GM18508 (cell line): ENCODE measurements at regions not wholly inside any gene's neighbourhood (a gene's known extent, or its start where the extent isn't known, plus 50 kb on each side); places are given as distances from the start of the nearest gene placed in this dataset.

Experiments
- ATAC-seq: cut with Tn5 transposase; IDR thresholded peaks from one replicate; pipeline ENCODE4 v1.9.1; 2021; ENCODE audit warnings: moderate number of reproducible peaks; ENCODE audit not compliant: insufficient read depth, unreplicated experiment

DNA sequence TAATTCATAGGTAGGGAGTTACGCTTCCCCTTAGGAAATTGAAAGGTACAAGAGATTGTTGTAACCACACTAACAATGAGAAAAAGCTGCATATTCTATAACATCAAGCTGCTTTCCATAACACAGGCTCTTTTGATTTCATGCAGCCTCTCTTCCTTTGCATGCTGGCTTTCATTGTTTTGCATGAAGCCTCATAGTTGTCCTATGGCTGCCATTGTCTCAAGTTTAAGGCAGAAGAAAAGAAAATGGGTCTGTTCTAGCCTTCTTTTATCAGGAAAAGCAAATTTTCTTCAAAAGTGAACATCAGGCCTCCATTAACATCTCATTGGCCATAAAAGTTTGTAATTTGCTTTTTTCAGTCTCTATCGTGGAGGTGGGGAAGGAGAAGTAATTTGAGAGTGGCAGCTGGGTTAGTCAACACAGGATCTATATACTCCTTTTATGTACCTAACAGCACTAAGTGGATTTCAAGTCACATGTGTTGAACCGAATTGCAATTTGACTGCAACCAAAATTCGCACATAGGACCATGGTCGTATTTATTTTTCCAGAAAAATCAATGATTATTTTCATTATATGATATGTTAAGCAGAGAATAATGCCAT is 248.5 kb upstream of the RND3 start:
- no peak for ATAC-seq

DNA sequence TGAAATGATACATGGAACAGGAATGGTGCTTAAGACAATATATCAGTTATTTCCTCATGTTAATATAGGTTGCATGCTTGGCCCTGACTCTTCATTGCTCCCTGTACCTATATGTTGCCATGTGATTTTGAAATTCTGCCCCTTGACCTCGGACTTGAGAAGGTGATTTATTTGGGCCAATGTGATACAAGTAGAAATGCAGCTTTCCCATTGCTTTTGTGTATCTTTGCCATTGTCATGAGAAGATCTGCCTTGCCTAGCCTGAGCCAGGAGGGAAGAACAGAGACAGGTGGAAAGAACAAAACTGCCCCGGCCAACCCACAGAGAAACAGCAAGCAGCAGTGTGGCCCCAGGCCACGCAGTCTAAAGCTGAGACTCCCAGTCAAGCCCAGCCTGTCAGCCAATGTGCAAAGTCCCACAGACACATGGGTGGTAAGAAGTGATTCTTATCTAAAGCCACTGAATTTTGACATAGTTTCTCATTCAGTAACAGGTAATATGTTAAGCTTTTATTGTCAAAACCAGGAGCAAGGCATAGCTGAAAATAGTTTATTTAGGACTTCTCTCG is 245.7 kb upstream of the RND3 start:
- no peak for ATAC-seq

DNA sequence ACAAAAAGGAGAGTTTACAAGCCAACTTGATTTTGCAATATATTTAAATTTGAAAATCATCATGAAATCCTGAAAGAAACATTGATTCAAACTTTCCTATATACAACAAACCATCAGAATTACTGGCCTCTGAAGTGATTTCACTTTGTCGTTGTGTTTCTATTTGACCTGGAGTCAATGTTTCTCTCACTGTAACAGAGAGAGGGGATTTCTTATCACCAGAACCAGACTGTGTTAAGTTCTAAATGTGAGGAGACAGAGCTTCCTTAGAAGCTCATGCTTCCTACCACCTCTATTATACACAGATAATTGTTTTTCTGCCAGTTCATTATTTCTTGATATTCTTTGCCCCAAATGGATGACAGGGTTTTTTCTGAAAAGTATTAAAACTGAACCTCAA is 245.0 kb upstream of the RND3 start:
- ATAC-seq, result no peak

DNA sequence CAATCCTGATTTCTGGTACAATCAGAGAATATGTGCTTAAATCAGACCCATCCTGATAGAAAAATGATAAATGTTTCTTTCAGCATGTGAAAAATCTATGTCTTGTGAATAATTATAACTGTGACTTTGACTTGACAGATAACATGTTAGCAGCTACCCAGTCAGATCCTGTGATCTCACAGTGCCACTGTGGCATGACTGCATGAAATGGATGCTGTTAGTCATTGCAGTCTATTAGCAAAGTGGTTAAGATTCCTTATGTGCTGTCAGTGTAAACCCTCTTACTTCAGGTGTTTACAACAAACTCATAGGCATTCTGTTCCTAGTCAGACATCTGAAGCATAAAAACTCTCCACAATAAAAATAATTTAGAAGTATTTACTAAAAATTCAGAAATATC is 244.6 kb upstream of the RND3 start:
- no peak for ATAC-seq

DNA sequence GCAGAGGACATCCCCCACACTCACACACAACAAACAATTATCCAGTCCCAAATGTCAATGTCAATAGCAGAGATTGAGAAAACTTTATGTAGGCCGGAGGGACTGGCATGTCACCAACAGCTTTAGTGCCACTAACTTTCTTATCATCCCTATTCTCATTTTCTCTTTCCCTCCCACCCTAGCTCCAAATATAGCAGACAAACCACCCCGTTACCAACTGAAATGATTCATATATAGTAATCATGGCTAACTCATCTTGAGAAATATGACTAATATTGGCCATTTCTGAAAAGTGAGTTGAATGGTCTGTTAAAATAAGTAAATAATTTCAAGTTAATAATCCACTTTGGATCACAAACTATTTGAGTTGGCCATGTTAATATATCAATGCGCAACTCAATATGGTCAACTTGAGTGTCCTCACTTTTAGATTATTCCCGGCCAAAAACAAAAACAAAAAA is 242.1 kb upstream of the RND3 start:
- ATAC-seq, result peak; percentile 78

DNA sequence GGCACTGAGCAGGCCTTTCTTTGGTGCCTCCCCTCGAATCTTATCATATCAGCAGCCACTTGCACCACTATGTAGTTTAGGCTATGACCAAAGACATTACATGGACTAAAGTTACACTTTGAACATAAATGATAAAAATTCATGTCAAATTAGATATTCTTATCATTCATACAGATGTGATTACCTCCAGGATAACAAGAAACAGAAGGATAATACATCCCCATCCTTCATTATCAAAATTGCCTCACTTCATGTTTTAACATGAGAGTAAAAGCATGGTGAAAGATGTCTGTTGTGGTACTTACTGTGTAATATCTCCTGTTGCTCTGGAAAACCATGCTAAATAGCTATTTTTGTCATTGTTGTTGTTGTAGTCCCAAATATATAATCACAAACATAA is 230.8 kb upstream of the RND3 start:
- ATAC-seq, result no peak

DNA sequence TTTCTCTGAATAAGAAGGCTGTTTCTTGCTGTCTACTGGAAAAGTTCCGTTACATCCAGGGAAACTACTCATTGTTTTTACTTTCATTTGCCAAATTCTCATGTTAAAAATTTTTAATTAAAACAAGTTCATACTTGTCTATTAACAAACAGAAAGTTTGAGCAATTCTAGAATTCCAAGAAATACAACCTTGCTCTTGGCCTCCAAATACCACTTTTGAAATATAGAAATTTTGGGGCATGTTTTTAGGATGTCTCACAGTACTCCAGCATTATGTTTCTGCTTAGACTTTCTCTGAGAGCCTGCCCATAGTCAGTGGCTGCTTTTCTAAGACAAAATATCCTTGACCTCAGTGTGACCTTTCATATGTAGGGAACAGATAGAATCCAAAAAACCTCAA is 228.7 kb upstream of the RND3 start:
- no peak for ATAC-seq

DNA sequence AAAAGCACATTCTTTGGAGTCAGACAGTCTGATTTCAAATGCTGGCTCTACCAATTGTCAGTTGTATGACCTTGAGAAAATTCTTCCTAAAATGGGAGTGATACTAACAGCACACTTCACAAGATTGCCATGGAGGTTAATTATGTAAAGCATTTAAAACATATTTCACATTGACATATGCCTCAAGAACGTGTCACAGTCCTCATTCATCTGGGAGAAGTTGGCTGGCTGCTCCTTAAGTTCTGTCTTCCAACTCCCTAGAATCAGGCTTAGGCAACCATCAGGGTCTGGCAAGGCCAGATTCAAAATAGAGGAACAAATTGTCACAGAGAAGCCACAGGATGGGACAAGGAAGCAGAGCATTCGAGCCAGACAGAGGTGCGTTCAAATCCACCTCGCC is 228.0 kb upstream of the RND3 start:
- ATAC-seq, result no peak

DNA sequence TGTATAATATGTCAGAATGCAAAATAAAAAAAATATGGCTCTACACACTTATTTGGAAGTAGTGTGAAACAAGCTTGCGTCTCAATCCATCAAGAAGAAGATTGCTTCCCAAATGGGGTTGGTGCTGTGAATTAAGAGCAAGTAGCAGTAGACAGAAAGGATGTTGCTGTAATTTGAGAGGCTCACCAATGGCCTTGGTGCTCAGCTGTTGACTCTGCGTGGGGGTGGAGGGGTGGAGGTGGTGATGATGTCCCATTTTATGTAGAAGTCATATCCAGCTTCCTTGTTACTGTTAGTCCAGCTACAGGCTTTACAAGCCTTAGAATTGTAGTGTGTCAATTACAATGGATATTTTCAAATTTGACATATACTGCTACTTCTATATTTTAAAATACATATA is 223.4 kb upstream of the RND3 start:
- no peak for ATAC-seq

DNA sequence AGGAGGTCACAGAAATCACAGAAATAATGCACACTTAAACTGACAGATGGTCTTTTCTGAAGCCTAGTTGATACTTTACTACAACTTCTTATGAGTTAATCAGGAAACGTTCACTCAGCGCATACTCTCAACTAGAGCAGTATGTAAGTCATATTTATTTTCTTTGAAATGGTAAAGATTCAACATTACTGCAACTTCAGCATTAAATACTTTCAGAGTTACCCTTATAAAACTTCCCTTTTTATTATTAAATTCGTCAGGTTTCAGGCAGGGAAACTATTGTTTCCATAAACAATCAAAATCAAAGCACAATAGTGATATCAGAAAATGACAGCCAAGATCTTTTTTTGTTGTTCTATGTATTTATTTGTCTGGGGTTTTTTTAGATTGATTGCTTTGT is 222.6 kb upstream of the RND3 start:
- ATAC-seq, result no peak

DNA sequence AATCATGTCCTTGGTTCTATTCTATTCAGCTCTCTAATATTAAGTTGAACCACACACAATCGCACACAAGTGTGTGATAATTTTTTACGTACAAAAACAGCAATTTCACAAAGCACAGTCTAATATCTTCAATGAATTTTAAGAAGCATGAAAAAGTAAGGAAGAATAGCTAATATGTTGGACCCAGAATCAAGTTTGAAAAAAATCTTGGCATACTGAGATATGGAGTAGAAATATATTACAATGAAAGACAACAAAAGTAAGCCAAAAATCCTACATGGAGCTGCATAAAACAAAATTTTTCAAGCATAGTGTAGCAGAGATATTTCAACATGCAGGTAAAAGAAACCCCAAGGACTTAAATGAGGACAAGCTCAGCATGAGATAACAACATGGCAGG is 219.1 kb upstream of the RND3 start:
- no peak for ATAC-seq

DNA sequence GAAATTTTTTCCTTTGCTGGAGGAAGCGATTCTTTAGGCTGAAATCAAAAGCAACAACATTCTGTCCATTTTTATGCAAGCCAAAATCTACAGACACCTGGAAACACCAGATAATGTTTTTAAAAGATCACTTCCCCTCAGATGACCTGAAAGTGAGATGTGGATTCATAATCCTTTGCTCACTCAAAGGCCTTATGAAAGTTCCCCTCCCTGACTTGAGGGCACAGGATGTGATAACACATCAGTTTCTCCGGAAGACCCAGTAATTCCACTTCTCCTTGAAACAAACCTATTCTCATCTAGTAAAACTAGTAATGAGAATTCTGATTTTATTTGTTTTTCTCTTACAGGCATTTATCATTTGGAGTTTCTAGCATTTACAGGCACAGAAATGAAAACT is 218.3 kb upstream of the RND3 start:
- ATAC-seq, result peak; percentile 75

DNA sequence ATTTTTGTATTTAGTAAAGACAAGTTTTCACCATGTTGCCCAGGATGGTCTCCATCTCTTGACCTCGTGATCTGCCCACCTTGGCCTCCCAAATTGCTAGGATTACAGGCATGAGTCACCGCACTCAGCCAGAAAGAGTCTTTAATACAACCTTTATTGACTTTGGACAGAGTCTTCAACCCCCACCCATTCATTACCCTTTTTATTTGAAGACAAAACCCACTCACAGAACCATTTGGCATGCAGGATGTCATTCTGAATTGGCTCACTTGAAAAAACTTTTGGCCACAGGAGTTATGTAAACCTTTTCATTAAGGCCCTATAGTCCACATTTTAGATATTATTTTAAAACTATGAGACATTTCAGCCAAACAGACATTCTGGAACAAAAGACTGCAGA is 217.9 kb upstream of the RND3 start:
- ATAC-seq, result no peak

DNA sequence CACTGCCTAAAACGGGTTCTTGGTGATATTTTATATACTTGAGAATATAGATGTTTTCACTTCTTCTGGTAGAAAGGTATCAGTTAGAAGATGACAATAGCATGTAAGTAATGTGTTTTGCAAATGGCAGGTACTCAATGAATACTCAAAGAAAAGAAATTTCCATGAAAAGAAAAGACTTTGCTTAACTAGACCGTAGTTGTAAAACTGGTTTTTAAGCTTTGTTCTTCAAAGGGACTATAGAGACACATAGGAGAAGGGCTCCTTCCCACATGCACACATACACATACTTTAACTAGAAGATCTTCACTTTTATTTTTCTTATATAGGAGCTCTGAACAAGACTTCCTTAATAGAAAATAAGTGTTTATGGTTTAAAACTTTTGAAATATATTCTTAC is 215.3 kb upstream of the RND3 start:
- no peak for ATAC-seq

DNA sequence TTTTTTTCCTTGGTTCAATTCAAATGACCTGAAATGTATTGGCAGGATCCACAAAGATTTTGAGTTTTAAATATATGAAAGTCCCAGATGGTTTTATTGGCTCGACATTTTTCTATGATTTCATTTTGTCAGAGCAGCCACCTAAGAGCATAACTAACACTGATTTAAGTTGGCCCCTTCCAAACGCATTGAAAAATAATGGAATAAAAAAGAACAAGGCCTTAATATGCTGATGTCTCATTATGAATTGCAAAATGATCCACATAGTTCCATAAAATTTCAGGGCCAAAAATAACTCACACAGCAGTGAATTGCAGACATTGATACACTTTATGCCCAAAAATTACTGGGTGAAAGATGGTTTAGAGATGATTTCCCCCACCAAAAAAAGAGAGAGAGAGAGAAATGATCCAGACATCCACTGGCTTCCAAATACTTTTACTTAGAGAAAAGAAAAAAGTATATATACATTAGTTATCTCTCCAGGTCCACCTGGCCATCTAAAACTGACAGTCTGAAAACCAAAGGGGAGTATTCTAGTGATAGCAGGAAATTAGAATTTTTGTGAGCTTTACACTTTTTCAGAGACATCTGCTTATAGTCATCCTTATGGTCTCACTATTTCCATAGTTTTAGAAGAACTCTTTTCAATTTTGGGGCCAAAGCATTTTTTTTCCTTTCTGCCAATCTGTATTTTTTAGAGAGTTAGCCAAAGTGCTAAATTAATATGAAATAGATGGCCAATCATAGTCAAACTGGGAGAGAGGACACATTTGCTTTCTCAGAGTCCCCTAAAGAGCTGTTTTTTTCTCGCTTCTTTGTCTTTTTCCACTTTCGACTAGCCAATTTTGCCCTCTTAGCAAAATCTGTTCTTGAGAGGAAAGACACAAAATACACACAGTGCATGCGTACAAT is 213.5 kb upstream of the RND3 start:
- no peak for ATAC-seq

DNA sequence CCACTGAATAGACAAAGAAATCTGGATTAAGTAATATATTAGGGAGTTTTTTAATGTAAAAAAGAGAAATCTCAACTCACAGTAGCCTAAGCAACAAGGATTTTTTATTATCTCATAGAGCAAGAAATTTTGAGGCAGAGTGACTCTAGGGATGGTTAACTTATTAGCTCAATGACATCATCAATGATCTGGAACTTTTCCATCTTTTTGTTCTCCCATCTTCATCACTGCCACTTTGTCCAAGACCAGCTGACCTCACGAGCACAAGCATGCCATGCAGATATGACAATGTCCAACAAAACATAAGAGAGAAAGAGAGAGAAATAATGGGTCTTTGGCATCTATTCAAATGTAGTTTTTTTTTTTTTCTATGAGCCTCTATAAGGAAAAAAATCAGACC is 211.8 kb upstream of the RND3 start:
- ATAC-seq, result no peak

DNA sequence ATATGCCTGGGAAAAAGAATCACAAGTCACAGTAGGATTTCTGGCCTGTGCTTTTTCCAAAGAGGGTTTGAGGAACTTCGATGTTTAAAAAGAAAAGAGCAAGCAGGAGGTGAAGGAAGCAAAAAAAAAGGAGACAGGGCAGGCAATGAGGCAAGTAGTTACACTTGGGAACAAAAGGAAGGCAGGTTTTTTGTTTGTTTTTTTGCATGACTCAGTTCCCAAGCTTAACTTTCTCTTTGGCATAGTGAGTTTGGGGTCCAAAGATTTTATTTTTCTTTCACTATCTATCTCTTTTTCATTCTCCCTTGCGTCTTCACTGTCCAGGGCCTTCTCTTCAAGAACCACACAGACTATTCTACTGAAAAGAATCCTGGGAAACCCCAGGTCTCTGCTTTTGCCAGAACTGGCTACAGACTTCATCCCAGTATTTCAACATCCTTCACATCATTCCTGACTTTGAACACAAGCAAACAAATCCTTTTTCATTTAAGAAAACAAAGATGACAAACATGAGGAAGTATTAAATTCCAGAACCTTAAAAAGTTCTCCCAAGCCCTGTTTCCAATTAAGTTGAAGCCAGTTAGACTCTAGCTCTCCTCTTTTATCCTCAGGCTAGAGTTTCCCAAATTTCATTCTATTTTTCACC is 210.7 kb upstream of the RND3 start:
- ATAC-seq, result no peak

DNA sequence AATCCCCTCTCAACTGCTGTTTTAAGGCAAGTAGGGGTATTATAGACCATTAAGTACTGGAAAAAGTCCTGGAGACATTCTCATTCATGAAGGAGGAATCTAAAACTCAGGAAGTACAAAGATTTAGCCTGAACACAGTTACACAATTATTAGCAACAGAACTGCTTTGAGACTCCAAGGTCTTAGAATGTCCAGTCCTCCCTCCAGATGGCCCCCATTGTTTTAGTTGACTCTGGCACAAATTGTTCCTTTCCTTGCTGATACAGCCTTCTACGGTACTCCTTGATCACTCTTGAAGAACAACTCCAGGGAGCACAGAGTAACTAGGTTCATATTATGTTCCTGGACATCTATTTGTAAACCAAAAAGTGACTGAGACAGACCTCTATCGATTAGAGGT is 210.1 kb upstream of the RND3 start:
- ATAC-seq, result no peak

DNA sequence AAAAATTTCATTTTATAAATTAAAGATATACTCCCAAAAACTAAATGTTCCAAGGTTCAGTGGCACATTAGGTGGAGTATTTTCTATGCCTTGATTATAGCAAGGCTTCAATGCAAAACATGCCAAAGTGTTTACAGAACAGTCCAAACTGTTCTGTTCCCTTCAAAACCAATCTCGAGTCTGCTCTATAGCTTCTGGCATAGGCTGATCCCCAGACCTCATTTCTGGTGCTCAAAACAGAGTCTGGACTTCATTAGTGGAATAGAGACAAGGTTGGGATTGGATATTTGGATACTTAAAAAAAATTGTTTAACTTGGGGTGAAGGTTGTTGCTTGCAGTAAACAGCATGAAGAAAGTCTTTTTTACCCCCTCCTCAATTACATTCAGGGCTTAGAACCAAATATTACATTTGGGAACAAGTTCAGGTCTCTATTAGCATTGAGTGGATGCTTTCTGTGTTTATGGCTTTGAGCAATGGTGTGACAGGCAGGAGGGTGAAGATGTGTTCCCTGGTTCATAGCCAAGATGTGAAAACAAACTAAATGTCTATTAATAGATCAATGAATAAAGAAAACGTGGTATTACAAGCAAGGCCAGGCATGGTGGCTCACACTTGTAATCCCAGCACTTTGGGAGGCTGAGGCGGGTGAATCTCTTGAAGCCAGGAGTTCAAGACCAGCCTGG is 208.1 kb upstream of the RND3 start:
- no peak for ATAC-seq

DNA sequence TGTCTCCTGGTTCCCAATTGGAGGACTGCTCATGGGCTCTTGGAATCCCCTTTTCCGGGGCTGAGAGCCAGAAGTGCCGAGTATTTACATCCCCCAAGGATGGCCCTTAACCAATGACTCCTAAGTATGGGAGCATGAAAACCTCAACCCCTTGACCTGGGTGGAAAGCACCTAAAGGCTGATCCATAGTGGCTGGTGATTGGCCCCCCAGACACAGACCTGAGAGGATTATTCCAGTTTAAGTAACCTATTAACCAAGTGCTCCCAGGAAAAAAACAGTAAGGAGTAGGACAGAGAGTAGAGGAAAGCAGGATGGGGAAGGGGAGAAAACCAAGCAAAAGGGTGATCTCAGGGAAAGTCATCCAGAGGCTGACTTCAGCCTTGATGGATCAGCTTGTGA is 206.1 kb upstream of the RND3 start:
- ATAC-seq, result no peak

DNA sequence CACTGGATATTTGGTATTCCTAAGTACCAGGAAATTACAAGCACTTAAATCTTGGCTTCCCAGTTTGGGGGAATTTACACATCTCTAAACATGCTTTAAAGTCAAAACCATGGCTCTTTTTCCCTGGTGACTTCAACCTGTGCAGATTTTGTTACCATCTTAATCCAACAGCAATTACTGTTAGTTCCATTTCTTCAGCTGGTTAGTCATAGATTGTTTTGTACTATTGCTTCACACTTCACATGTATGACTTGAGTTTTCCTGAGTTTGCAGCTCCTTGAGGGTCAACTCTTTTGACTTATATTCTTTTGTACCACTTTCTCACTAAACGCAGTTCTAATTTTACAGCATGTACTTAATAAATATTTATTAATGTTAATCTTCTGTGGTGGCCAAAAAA is 203.4 kb upstream of the RND3 start:
- no peak for ATAC-seq
